NCI-H1105 treated with DMSO at 0.1 percent for 48 hours (cell line): ENCODE measurements at regions not wholly inside any gene's neighbourhood (a gene's known extent, or its start where the extent isn't known, plus 50 kb on each side); places are given as distances from the start of the nearest gene placed in this dataset.
"Not testable (repeated sequence)": the region's sequence is repeated elsewhere in the genome, so short reads cannot be mapped to it uniquely, and the experiment has no call there.

Experiments
- DNase-seq: peaks from one replicate; lab custom pipeline; 2025; lab: John Stamatoyannopoulos, UW

DNA sequence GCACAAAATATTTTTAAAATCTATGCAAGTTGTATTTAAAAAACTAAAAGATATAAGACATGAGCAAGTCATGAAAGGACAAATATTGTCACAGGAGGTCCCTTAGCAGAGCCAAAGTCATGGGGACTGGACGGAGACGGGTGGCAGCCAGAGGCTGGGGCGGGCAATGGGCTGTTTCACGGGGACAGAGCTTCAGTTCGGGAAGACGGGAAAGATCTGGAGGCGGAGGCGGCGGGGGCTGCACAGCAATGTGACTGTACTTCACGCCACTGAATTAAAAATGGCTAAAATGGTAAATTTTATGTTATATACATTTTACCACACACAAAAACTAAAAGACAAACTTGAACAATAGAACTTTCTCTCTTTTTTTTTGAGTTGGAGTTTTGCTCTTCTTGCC lies 60.0 kb upstream of the METRNL start:
- no peak for DNase-seq

DNA sequence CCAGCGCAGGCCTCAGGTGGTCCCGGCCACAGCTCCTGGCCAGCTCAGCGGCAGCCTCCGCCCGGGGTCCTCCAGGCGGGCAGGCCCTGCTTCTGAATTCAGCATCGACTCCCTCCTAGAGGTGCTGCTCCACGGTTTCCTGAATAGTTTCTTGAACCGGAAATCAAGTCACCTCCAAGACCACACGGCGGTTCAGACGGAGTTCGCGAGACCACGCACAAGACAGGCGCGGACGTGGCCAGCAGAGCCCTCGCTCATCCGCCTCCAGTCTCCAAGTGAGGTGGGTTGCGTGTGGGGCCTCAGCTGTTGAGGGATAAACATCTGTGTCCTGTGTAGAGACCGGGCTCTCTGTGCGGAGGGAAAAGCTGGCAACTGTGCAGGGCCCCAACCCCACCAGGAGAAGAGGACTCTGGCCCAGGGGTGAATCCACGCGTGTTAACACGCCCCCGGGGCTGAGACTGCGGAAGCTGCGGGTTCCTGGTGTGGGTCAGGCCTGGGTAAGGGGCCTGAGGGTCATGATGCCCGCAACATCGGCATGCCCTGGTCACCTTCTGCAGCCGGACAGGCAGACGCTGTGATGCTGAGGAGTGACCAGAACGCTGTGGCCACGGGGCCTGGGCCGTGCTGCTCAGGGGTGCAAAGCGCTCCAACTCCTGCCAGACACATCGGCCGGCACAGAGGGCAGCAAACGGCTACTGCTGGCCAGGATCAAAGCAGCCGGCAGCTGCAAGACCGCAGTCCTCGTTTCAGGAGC lies 55.0 kb upstream of the METRNL start:
- DNase-seq = no peak

DNA sequence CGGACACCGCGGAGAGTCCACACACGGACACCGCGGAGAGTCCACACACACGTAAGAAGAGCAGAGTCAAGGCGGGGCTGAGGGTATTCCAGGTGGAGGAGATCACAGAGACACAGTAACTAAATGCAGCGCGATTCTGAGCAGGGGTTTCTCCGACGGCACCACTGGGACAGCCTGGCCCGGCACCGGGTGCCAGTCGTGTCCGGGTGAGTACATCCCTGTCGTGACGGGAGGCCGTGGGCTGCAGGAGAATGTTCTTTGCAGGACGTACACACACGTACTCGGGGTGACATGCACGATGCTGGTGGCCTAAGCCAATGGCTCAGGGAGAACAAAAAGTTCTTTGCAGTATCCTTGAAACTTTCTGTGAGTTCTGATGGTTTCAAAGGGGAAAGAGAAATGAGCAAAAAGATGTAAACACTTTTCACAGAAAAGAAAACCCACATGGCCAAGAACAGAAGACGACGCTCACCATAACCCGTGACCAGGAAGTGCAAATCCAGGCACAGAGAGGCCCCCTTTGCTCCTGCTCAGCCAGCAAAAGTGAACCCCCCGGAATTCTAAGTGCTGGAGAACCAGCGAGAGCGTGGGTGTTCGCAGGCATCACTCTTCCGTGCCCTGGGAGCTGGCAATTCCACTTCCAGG lies 53.7 kb upstream of the METRNL start:
- no peak for DNase-seq

DNA sequence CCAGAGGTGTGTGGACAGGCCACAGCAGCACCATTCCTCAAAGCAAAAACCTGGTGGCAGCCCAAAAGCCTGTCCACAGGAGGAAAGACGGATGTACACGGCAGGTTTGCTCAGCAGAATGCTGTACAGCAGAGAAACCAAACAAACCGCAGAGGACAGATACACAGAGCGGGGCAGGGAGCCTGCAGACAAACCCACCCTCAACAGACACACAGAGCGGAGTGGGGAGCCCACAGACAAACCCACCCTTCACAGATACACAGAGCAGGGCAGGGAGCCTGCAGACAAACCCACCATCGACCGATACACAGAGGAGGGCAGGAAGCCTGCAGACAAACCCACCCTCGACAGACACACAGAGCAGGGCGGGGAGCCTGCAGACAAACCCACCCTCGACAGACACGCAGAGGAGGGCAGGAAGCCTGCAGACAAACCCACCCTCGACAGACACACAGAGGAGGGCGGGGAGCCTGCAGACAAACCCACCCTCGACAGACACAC lies 53.0 kb upstream of the METRNL start:
- no peak for DNase-seq

DNA sequence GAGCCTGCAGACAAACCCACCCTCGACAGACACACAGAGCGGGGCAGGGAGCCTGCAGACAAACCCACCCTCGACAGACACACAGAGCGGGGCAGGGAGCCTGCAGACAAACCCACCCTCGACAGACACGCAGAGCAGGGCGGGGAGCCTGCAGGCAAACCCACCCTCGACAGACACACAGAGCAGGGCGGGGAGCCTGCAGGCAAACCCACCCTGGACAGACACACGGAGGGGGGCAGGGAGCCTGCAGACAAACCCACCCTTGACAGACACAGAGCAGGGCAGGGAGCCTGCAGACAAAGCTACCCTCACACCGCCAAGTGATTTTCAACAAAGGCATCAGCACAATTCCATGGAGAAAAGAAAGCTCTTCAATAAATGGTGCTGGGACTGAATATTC lies 52.5 kb upstream of the METRNL start:
- not testable (repeated sequence) for DNase-seq

DNA sequence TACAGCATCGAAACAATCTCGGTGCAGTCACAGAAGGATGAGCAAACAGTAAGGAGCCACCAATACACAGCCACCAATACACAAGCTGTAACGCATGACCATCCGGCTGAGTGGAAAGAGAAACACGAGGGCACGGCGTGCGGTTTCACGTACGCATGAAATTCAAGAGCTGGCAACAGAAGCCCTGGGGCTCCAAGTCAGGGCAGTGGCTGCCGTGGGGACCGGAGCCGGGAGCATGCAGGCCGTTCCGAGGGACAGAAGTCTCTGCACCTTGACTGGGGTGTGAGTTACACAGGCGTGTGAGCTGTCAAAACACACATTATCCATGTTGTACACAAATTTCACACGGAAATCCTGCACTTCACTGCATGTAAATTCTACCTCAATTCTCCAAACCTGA lies 50.6 kb upstream of the METRNL start:
- DNase-seq = no peak

DNA sequence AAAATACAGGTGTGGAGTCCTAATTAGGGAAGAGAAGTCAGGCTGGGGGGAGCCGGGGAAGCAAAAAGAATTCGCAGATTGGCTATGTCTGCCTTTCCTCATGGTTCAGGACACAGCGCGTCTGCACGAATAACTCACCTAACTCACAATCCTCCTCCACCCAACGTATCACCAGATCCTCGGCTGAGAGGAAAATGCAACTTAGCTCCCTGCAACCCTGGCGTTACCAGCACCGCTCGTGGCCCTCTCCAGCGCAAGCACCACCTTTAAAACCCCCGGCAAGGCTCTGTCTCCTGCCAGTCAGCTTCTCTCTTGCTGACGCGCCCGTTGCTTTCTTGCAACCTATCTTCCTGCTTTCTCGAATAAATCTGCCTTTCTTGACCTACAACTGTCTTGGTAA lies 49.8 kb upstream of the METRNL start:
- no peak for DNase-seq
